ENCODE measurements at regions not wholly inside any gene's neighbourhood (a gene's known extent, or its start where the extent isn't known, plus 50 kb on each side); places are given as distances from the start of the nearest gene placed in this dataset.

GRCh38 chr7:28879105-28879504 is 79.0 kb downstream of the TRIL start:
- no peak for TF ChIP-seq CTCF (conservative IDR thresholded peaks at IDR 0.05; ENCODE audit: low read depth, low read length)
- no peak for TF ChIP-seq POLR2A (IDR thresholded peaks at IDR 0.05; ENCODE audit: low read depth, low read length)
- TF ChIP-seq MXI1 (IDR thresholded peaks at IDR 0.05; ENCODE audit: borderline replicate concordance, low read depth, low read length), result no peak
- no peak for TF ChIP-seq USF2 (IDR thresholded peaks at IDR 0.05; ENCODE audit: low read depth, low read length)
- no peak for TF ChIP-seq ELK1 (IDR thresholded peaks at IDR 0.05; ENCODE audit: borderline replicate concordance, low read depth, low read length)
- TF ChIP-seq SMC3 (IDR thresholded peaks at IDR 0.05; ENCODE audit: low read depth, low read length), result no peak
- no peak for TF ChIP-seq NFE2L2 (IDR thresholded peaks at IDR 0.05; ENCODE audit: low read depth, low read length)

All from IMR-90 (cell line).